ENCODE measurements at regions not wholly inside any gene's neighbourhood (a gene's known extent, or its start where the extent isn't known, plus 50 kb on each side); places are given as distances from the start of the nearest gene placed in this dataset.

GRCh38 chr10:81042647-81043046 is 504.9 kb downstream of the SH2D4B start:
- TF ChIP-seq, protein P1, sequence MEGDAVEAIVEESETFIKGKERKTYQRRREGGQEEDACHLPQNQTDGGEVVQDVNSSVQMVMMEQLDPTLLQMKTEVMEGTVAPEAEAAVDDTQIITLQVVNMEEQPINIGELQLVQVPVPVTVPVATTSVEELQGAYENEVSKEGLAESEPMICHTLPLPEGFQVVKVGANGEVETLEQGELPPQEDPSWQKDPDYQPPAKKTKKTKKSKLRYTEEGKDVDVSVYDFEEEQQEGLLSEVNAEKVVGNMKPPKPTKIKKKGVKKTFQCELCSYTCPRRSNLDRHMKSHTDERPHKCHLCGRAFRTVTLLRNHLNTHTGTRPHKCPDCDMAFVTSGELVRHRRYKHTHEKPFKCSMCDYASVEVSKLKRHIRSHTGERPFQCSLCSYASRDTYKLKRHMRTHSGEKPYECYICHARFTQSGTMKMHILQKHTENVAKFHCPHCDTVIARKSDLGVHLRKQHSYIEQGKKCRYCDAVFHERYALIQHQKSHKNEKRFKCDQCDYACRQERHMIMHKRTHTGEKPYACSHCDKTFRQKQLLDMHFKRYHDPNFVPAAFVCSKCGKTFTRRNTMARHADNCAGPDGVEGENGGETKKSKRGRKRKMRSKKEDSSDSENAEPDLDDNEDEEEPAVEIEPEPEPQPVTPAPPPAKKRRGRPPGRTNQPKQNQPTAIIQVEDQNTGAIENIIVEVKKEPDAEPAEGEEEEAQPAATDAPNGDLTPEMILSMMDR (IDR thresholded peaks at IDR 0.05): no peak
- no peak for TF ChIP-seq POLR2A (IDR thresholded peaks at IDR 0.05)
